Transverse colon (tissue), 4 donors: ENCODE measurements at regions not wholly inside any gene's neighbourhood (a gene's known extent, or its start where the extent isn't known, plus 50 kb on each side); places are given as distances from the start of the nearest gene placed in this dataset.

ENCODE experiments used
- DNase-seq: peaks from one replicate; pipeline ENCODE4 v3.0.0-alpha.2; 2019
- H3K27ac ChIP-seq, 4 donors: fragments of 200-600 bp; sonication (generic); 2 replicates each; pipeline ENCODE4 v1.5.1; 2016 to 2018; ENCODE audit warnings: inconsistent platforms in 4 of 4
- H3K27me3 ChIP-seq: fragments of 200-600 bp; sonication (generic); 2 replicates; pipeline ENCODE4 v1.5.1; 2017; ENCODE audit warnings: inconsistent platforms
- H3K36me3 ChIP-seq, 4 donors: fragments of 200-600 bp; sonication (generic); 2 replicates each; pipeline ENCODE4 v1.5.1; 2017 to 2019; ENCODE audit warnings: inconsistent platforms in 4 of 4
- H3K4me1 ChIP-seq, 4 donors: fragments of 200-600 bp; sonication (generic); 2 replicates each; pipeline ENCODE4 v1.5.1; 2017 to 2020; ENCODE audit warnings: inconsistent platforms in 4 of 4
- H3K4me3 ChIP-seq, 4 donors: fragments of 200-600 bp; sonication (generic); 1 replicate in 1 of 4; 2 replicates in 3 of 4; pipeline versions ENCODE4 v1.5.1 to v1.6.1; 2017 to 2019; ENCODE audit warnings: inconsistent platforms in 4 of 4
- H3K9me3 ChIP-seq, 2 donors: fragments of 200-600 bp; sonication (generic); 2 replicates each; pipeline ENCODE4 v1.5.1; 2017 to 2019; ENCODE audit warnings: inconsistent platforms in 2 of 2
- CTCF ChIP-seq, 5 experiments: fragments of 200-600 bp in 3 of 5; fragments of 450-650 bp in 2 of 5; sonication (generic) in 3 of 5; IDR thresholded peaks; 1 replicate in 2 of 5; 2 replicates in 3 of 5; pipeline ENCODE4 v1.5.1; 2016 to 2017; ENCODE audit warnings: antibody characterized with exemption in 5 of 5, inconsistent platforms in 3 of 5, mild to moderate bottlenecking in 2 of 5, moderate library complexity in 1 of 5
- EP300 ChIP-seq: sonication (generic); formaldehyde crosslinking; IDR thresholded peaks from one replicate; pipeline ENCODE4 v1.6.1; 2017; ENCODE audit warnings: antibody characterized with exemption, low read depth
- POLR2A ChIP-seq: fragments of 450-650 bp; IDR thresholded peaks from one replicate; pipeline ENCODE4 v1.6.1; 2016; ENCODE audit warnings: antibody characterized with exemption, mild to moderate bottlenecking, moderate library complexity
- POLR2AphosphoS5 ChIP-seq, 3 donors: sonication (generic); formaldehyde crosslinking; IDR thresholded peaks; one replicate each; pipeline ENCODE4 v1.6.1; 2016; ENCODE audit warnings: antibody characterized with exemption in 3 of 3
- WGBS, 2 donors: methylation state at CpG; one replicate each; pipeline ENCODE4 v1.1.5; 2018; ENCODE audit warnings: low coverage in 1 of 2; 5-methylcytosine and 5-hydroxymethylcytosine counted together
- in situ Hi-C, 4 donors: fragments of 200-750 bp; cut with MboI; loops; one replicate each; pipeline versions ENCODE4 v1.15.0 to v1.15.1; 2017; ENCODE audit warnings: low sequenced_read_pairs in 3 of 4, low pct_ligation_motif_present in 1 of 4, low pct_unique_long_range_greater_than_20kb in 1 of 4
- intact Hi-C: fragments of 100-400 bp; cut with DNase I; formaldehyde crosslinking; loops from one replicate; pipeline ENCODE4 v1.15.1; 2023; ENCODE audit warnings: low total_unique reads

GRCh38 chr12:9367828-9368227, 159.6 kb upstream of the PZP start:
- WGBS, 2 donors = 38 to 71% methylated on average over 1 to 5 of the region's 5 CpGs
- H3K9me3 ChIP-seq = no peaks in the 10 kb centered on the region
- in situ Hi-C loops = loop anchor here in 1 of 4 donors (25.0 kb wide), 1 partner anchor 94 kb away; no protein-coding TSS in a partner anchor

DNA sequence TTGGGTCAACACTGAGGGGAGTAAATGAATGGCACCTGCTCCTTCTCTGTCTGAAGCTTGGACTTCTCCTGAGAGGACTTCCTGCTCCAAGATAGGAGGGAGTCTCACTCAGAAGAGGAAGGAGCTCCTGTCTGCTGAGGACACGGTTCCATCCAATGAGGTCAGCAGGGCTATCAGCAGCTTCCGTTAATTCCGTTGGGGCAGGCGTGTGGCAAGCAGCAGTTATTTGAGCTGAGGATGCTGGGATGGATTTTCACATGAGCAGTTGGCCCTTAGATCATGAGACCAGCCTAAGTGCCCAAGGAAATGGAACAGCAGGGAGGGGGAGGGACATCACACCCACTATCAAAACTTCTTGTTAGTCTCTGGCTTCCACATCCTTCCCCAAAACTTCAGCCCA, 159.0 kb upstream of the PZP start:
- Histone ChIP-seq H3K36me3 (no peaks in the 10 kb centered on the region), H3K9me3 (no peaks in the 10 kb centered on the region), H3K27ac (no peak overlapping the region), H3K4me3 (no peak overlapping the region), H3K4me1 (peaks cover 0 to 3% (median 0%) of the 10 kb centered on the region in 4 donors), H3K27me3 (no peaks in the 10 kb centered on the region)
- intact Hi-C loops (no loop called here), in situ Hi-C loops (loop anchor here in 1 of 4 donors (25.0 kb wide), 1 partner anchor 95 kb away; no protein-coding TSS in a partner anchor)
- no peak for DNase-seq
- 20 to 71% methylated on average over 1 to 4 of the region's 4 CpGs for WGBS, 2 donors
- TF ChIP-seq EP300 = no peak
- no peak for TF ChIP-seq CTCF (IDR thresholded peaks at IDR 0.05)
- TF ChIP-seq POLR2A = no peak
- TF ChIP-seq POLR2AphosphoS5 (IDR thresholded peaks at IDR 0.05) = no peak

More at GRCh38 chr12:9367828-9368227, 159.6 kb upstream of the PZP start:
- Histone ChIP-seq H3K27ac (no peak overlapping the region), H3K4me3 (no peak overlapping the region), H3K4me1 (peaks cover 0 to 3% (median 0%) of the 10 kb centered on the region in 4 donors), H3K27me3 (no peaks in the 10 kb centered on the region), H3K36me3 (no peaks in the 10 kb centered on the region)
- intact Hi-C loops = no loop called here
- TF ChIP-seq CTCF (IDR thresholded peaks at IDR 0.05) (no peak), POLR2A (no peak), POLR2AphosphoS5 (IDR thresholded peaks at IDR 0.05) (no peak), EP300 (no peak)
- DNase-seq = no peak

- Histone ChIP-seq H3K4me1 (peaks cover 0 to 3% (median 0%) of the 10 kb centered on the region in 4 donors), H3K4me3 (no peak overlapping the region), H3K27ac (peak overlapping the region in 1 of 4 donors; percentile 35), H3K27me3 (no peaks in the 10 kb centered on the region), H3K36me3 (no peaks in the 10 kb centered on the region), H3K9me3 (no peaks in the 10 kb centered on the region)
- intact Hi-C loops = no loop called here
- DNase-seq = no peak
- in situ Hi-C loops = loop anchor here in 1 of 4 donors (25.0 kb wide), 1 partner anchor 97 kb away; no protein-coding TSS in a partner anchor
- TF ChIP-seq POLR2AphosphoS5 (IDR thresholded peaks at IDR 0.05) (no peak), CTCF (IDR thresholded peaks at IDR 0.05) (no peak), POLR2A (no peak), EP300 (no peak)
- WGBS, 2 donors = 51 to 83% methylated on average over 1 to 2 of the region's 2 CpGs
Measured at GRCh38 chr12:9365296-9365695, 157.1 kb upstream of the PZP start.

DNA sequence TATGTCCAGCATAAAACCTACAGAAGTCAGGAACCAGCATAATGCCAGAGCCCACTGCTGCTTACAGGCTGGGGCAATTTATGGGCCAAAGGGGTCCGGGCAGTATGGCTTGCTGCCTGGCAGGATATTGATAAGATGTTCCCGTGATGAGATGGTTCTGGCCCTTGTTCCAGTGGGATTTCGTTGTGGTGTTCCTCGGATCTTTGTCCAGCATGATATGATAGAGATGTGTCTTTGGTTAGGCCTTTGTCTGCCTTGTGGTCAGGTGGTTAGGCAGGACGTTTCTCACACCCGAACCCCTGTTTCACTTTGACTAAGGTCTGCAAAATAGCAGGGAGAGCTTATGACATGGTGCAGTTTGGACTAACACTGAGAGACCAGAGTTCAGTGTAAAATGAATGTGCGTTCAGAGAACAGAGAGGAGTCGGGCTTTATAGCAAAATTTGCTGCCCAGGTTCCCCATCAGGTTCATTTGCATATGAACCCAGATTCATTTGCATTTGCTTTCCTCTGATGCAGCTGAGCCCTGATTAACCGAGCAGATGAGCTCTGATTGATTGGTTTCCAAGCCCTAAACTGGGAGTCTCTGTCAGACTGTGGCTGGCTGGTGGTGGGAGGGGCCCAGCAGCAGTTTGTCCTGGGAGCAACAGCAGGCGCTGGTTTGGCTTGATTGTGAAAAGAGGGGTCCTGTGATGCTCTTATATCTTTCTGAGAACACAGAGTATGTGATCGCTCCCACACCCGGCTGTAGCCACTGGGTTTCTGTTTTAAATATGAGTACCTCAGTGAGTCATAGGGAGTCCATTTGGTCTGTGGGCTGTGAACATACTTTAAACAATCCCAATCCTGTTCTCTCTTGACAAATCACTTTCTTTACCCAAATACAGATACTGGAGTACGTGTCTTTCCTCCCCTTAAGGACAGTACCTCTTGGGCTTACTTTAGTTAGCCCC, 156.3 kb upstream of the PZP start:
- TF ChIP-seq POLR2A (no peak), POLR2AphosphoS5 (IDR thresholded peaks at IDR 0.05) (no peak), EP300 (no peak), CTCF (IDR thresholded peaks at IDR 0.05) (no peak)
- H3K9me3 ChIP-seq = no peaks in the 10 kb centered on the region
- intact Hi-C loops (no loop called here), in situ Hi-C loops (loop anchor here in 1 of 4 donors (25.0 kb wide), 1 partner anchor 98 kb away; no protein-coding TSS in a partner anchor)
- no peak overlapping the region for H3K4me3 ChIP-seq
- H3K27me3 ChIP-seq = no peaks in the 10 kb centered on the region
- H3K27ac ChIP-seq = peak overlapping the region in 1 of 4 donors; percentile 35
- H3K4me1 ChIP-seq = peaks cover 0 to 3% (median 0%) of the 10 kb centered on the region in 4 donors
- H3K36me3 ChIP-seq = no peaks in the 10 kb centered on the region
- DNase-seq = peak; percentile 23
- 33 to 44% methylated on average over 6 to 13 of the region's 13 CpGs for WGBS, 2 donors
